Upper lobe of left lung (tissue), 6 donors: ENCODE measurements at regions not wholly inside any gene's neighbourhood (a gene's known extent, or its start where the extent isn't known, plus 50 kb on each side); places are given as distances from the start of the nearest gene placed in this dataset.

ENCODE experiments used
- ATAC-seq, 2 donors: fragments of 200-7000 bp; cut with Tn5 transposase; one replicate each; pipeline ENCODE4 v1.9.1; 2022; ENCODE audit warnings: mild to moderate bottlenecking in 2 of 2, moderate library complexity in 2 of 2; ENCODE audit not compliant: low FRiP score in 2 of 2
- DNase-seq, 2 donors: peaks; one replicate each; pipeline ENCODE4 v3.0.0-alpha.2; 2019 to 2020
- H3K27ac ChIP-seq, 4 donors: fragments of 200-600 bp; sonication (generic); one replicate each; pipeline ENCODE4 v1.5.1; 2016 to 2019
- H3K27me3 ChIP-seq, 4 donors: fragments of 200-600 bp; sonication (generic); one replicate each; pipeline ENCODE4 v1.5.1; 2017 to 2019
- H3K36me3 ChIP-seq, 4 donors: fragments of 200-600 bp; sonication (generic); one replicate each; pipeline ENCODE4 v1.5.1; 2016 to 2019
- H3K4me1 ChIP-seq, 4 donors: fragments of 200-600 bp; sonication (generic); one replicate each; pipeline ENCODE4 v1.5.1; 2018 to 2019
- H3K4me3 ChIP-seq, 4 donors: fragments of 200-600 bp; sonication (generic); one replicate each; pipeline ENCODE4 v1.5.1; 2017 to 2019; ENCODE audit warnings: mild to moderate bottlenecking in 2 of 4, moderate library complexity in 1 of 4
- H3K9me3 ChIP-seq, 4 donors: fragments of 200-600 bp; sonication (generic); one replicate each; pipeline ENCODE4 v1.5.1; 2018 to 2019
- EP300 ChIP-seq, 4 donors: sonication (generic); formaldehyde crosslinking; IDR thresholded peaks; one replicate each; pipeline ENCODE4 v1.5.1; 2017; ENCODE audit warnings: antibody characterized with exemption in 4 of 4, control low read depth in 2 of 4
- POLR2A ChIP-seq, 4 donors: fragments of 450-650 bp; IDR thresholded peaks; one replicate each; pipeline ENCODE4 v1.5.1; 2016 to 2017; ENCODE audit warnings: antibody characterized with exemption in 4 of 4, mild to moderate bottlenecking in 2 of 4
- POLR2AphosphoS5 ChIP-seq, 2 donors: sonication (generic); formaldehyde crosslinking; IDR thresholded peaks; one replicate each; pipeline ENCODE4 v1.5.1; 2017; ENCODE audit warnings: antibody characterized with exemption in 2 of 2
- WGBS, 2 donors: methylation state at CpG; one replicate each; pipeline ENCODE4 v1.1.5; 2017 to 2018; 5-methylcytosine and 5-hydroxymethylcytosine counted together
- TF ChIP-seq, protein P1 (sequence below), 6 experiments: fragments of 450-650 bp in 4 of 6; fragments of 200-600 bp in 2 of 6; sonication (generic) in 2 of 6; IDR thresholded peaks; one replicate each; pipeline ENCODE4 v1.5.1; 2016 to 2019; ENCODE audit warnings: antibody characterized with exemption in 6 of 6
- donor health status: DM: no; HTN: no; CAD: no; lungs with moderate emphysema.
- donor health status: DM: no; HTN: yes; CAD: no; lungs with severe emphysema.

DNA sequence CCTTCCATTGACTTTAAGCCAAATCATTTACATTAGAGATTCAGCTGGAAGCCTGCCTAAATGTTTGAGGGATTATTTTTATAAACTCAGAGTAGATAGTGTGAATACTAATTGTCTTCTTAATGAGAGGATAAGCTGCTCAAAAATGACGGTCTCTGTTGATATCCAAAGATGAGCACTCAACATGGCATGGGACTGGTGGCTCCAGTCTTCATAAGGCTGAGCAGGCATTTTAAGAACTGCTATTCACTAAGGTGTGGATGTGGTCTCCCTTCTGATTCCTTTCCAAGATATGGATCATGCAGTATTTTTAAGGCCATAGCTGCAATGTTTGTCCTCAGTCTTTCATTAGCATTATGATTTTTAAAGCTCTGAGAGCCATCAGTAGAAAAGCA is 377.5 kb upstream of the RIOK2 start:
- Histone ChIP-seq H3K27me3 (no peaks in the 10 kb centered on the region), H3K27ac (no peak overlapping the region), H3K36me3 (no peaks in the 10 kb centered on the region), H3K9me3 (no peaks in the 10 kb centered on the region), H3K4me1 (no peaks in the 10 kb centered on the region), H3K4me3 (no peak overlapping the region)
- DNase-seq: no peak
- WGBS, 2 donors: 93 to 94% methylated on average over 1 of the region's 1 CpG
- TF ChIP-seq EP300 (IDR thresholded peaks at IDR 0.05) (no peak), POLR2AphosphoS5 (IDR thresholded peaks at IDR 0.05) (no peak), POLR2A (IDR thresholded peaks at IDR 0.05) (no peak)
- TF ChIP-seq, protein P1, sequence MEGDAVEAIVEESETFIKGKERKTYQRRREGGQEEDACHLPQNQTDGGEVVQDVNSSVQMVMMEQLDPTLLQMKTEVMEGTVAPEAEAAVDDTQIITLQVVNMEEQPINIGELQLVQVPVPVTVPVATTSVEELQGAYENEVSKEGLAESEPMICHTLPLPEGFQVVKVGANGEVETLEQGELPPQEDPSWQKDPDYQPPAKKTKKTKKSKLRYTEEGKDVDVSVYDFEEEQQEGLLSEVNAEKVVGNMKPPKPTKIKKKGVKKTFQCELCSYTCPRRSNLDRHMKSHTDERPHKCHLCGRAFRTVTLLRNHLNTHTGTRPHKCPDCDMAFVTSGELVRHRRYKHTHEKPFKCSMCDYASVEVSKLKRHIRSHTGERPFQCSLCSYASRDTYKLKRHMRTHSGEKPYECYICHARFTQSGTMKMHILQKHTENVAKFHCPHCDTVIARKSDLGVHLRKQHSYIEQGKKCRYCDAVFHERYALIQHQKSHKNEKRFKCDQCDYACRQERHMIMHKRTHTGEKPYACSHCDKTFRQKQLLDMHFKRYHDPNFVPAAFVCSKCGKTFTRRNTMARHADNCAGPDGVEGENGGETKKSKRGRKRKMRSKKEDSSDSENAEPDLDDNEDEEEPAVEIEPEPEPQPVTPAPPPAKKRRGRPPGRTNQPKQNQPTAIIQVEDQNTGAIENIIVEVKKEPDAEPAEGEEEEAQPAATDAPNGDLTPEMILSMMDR (IDR thresholded peaks at IDR 0.05): no peak
- ATAC-seq: no peak

DNA sequence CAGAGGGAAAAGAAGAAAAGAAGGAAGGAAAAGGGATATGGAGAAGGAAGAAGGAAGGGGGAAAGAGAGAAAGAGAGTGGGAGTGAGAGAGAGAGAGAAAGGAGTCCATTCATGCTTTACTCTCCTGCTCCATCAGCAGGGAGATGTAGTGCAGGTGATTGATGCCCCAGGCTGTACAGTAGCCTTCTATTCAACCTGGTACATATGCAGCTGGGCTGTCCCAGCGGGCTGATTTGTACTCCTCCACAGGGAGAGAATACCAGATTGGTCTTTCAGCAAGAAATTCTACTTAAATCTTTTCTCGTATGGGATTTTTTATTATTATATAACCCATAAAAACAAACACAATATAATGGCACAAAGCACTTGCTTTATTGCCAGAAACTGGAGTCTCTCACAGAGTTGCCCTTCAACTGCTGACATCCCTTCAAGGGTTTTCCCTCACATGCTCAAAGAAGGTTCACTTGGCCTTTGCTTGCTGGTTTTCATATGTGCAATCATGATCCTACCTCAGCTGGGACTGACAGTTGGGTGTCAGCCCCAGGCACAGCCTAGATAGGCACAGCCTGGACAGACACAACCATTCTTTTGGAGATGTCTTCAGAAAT is 380.1 kb upstream of the RIOK2 start:
- Histone ChIP-seq H3K27ac (no peak overlapping the region), H3K36me3 (no peaks in the 10 kb centered on the region), H3K9me3 (peaks cover 0 to 7% (median 1%) of the 10 kb centered on the region in 4 donors), H3K4me1 (no peaks in the 10 kb centered on the region), H3K27me3 (no peaks in the 10 kb centered on the region), H3K4me3 (no peak overlapping the region)
- WGBS, 2 donors: 62 to 84% methylated on average over 2 of the region's 2 CpGs
- no peak for ATAC-seq
- TF ChIP-seq EP300 (IDR thresholded peaks at IDR 0.05) (no peak), POLR2A (IDR thresholded peaks at IDR 0.05) (no peak), POLR2AphosphoS5 (IDR thresholded peaks at IDR 0.05) (no peak)
- TF ChIP-seq, protein P1 (IDR thresholded peaks at IDR 0.05): no peak
- DNase-seq: no peak

DNA sequence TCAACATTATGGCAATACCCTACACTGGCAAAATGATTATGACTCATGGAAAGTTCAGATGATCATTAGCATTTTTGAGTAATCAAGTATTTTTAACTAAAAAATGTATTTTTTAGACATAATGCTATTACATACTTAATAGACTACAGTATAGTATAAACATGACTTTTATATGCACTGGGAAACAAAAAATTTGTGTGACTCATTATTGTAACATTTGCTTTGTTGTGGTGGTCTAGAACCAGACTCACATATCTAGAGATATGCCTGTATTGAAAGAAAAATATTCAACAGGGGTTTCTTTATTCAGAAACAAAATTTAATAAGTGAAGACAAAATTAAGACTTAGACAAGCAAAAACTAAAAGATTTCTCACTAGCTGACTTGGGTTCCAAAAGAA is 385.3 kb upstream of the RIOK2 start:
- ATAC-seq (no peak), DNase-seq (no peak)
- Histone ChIP-seq H3K36me3 (no peaks in the 10 kb centered on the region), H3K4me1 (no peaks in the 10 kb centered on the region), H3K4me3 (no peak overlapping the region), H3K27ac (no peak overlapping the region), H3K9me3 (peaks cover 0 to 21% (median 6%) of the 10 kb centered on the region in 4 donors), H3K27me3 (no peaks in the 10 kb centered on the region)
- no peak for TF ChIP-seq EP300 (IDR thresholded peaks at IDR 0.05)
- TF ChIP-seq POLR2AphosphoS5 (IDR thresholded peaks at IDR 0.05): no peak
- TF ChIP-seq, protein P1 (IDR thresholded peaks at IDR 0.05): no peak
- TF ChIP-seq POLR2A (IDR thresholded peaks at IDR 0.05): no peak

DNA sequence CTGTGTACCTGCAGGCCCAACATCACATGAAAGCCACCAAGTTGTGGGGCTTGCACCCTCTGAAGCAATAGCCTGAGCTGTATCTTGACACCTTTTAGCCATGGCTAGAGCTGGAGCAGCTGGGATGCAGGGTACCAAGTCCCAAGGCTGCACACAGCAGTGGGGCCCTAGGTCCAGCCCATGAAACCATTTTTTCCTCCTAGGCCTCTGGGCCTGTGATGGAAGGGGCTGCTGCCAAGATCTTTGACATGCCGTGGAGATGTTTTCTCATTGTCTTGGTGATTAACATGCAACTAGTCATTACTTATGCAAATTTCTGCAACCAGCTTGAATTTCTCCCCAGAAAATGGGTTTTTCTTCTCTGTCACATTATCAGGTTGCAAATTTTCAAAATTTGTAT is 387.2 kb upstream of the RIOK2 start:
- Histone ChIP-seq H3K27me3 (no peaks in the 10 kb centered on the region), H3K4me3 (no peak overlapping the region), H3K4me1 (no peaks in the 10 kb centered on the region), H3K36me3 (no peaks in the 10 kb centered on the region), H3K27ac (no peak overlapping the region), H3K9me3 (peaks cover 0 to 21% (median 6%) of the 10 kb centered on the region in 4 donors)
- DNase-seq (no peak), ATAC-seq (no peak)
- whole genome bisulfite sequencing, 2 donors: 92% methylated on average over 1 of the region's 1 CpG
- TF ChIP-seq POLR2AphosphoS5 (IDR thresholded peaks at IDR 0.05) (no peak), EP300 (IDR thresholded peaks at IDR 0.05) (no peak)
- TF ChIP-seq, protein P1 (IDR thresholded peaks at IDR 0.05): no peak

DNA sequence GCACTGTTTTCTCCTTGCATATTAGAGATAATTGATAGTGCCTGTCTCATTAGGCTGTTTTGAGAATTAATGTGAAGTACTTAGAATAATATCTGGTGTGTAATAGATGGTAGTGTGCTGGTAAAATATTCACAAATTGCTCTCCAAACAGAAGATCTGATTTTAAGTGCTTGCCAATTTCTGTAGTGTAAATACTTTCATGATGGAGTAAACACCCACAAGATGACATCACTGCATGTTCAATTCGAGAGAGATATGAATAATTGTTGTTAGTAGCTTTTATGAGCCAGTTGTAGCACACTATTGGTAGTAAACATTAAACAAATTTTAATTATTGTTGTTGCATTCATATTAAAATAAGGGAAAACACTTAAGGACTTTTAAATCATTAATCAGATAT is 392.3 kb upstream of the RIOK2 start:
- Histone ChIP-seq H3K27me3 (no peaks in the 10 kb centered on the region), H3K9me3 (peaks cover 0 to 7% (median 1%) of the 10 kb centered on the region in 4 donors), H3K4me1 (no peaks in the 10 kb centered on the region), H3K4me3 (no peak overlapping the region), H3K36me3 (no peaks in the 10 kb centered on the region), H3K27ac (no peak overlapping the region)
- 35 to 56% methylated on average over 1 of the region's 1 CpG for WGBS, 2 donors
- no peak for TF ChIP-seq EP300 (IDR thresholded peaks at IDR 0.05)
- no peak for TF ChIP-seq POLR2A (IDR thresholded peaks at IDR 0.05)
- TF ChIP-seq POLR2AphosphoS5 (IDR thresholded peaks at IDR 0.05): no peak
- TF ChIP-seq, protein P1 (IDR thresholded peaks at IDR 0.05): no peak
- DNase-seq: no peak
- no peak for ATAC-seq
